ENCODE measurements at regions not wholly inside any gene's neighbourhood (a gene's known extent, or its start where the extent isn't known, plus 50 kb on each side); places are given as distances from the start of the nearest gene placed in this dataset.

GRCh38 chr7:41466760-41467384 lies 236.0 kb downstream of the INHBA start:
- H4K91ac ChIP-seq (replicated peaks; ENCODE audit: insufficient read length, low read length), result no peak overlapping the region
- H3K9me3 ChIP-seq (ENCODE audit: insufficient read depth in 2 of 2, low read depth in 1 of 2, low read length in 1 of 2), result no peaks in the 10 kb centered on the region
- no peak overlapping the region for H2BK20ac ChIP-seq (ENCODE audit: low read length)
- FAIRE-seq (no peak), DNase-seq (ENCODE audit: low read depth in 1 of 2, low spot score in 2 of 2) (no peak)
- no peak overlapping the region for H2AFZ ChIP-seq (ENCODE audit: low read length)
- peak overlapping the region; percentile 39 for H3K56ac ChIP-seq (replicated peaks; ENCODE audit: insufficient read length, low read depth, low read length)
- H2BK5ac ChIP-seq (ENCODE audit: low read depth, low read length), result no peak overlapping the region
- no peaks in the 10 kb centered on the region for H3K79me1 ChIP-seq (ENCODE audit: low read depth, low read length)
- H3K9ac ChIP-seq (replicated peaks in 1 of 4; ENCODE audit: extremely low read depth in 1 of 4, low read depth in 3 of 4, low read length in 3 of 4), result no peak overlapping the region
- H3K27ac ChIP-seq (ENCODE audit: low read depth, low read length), result no peak overlapping the region
- no peak overlapping the region for H3K18ac ChIP-seq (ENCODE audit: extremely low read depth, low read length)
- H3K14ac ChIP-seq (ENCODE audit: insufficient read length), result no peak overlapping the region
- H2BK12ac ChIP-seq (ENCODE audit: low read depth, low read length), result no peak overlapping the region
- ChIA-PET CTCF (ENCODE audit: partially characterized antibody) (interaction anchor here (1.0 kb wide), 1 partner anchor 244 kb away, joined by 3 read pairs; no protein-coding TSS in a partner anchor), POLR2A (ENCODE audit: partially characterized antibody) (no interaction called here)
- H3K4me1 ChIP-seq (replicated peaks in 1 of 4; ENCODE audit: control insufficient read depth in 3 of 4, insufficient read depth in 4 of 4, low read length in 3 of 4), result peaks cover 0 to 3% (median 1%) of the 10 kb centered on the region in 4 experiments; a peak in 1 of 7 replicates
- H3K23me2 ChIP-seq (ENCODE audit: low read depth, low read length), result no peaks in the 10 kb centered on the region
- no peak overlapping the region for H4K8ac ChIP-seq (ENCODE audit: extremely low read depth, insufficient read depth, low read length)
- no peak overlapping the region for H2AK5ac ChIP-seq (ENCODE audit: low read depth, low read length)
- no peak overlapping the region for H3K4me3 ChIP-seq (ENCODE audit: extremely low read depth in 1 of 4, insufficient read depth in 2 of 4, low read depth in 3 of 4, low read length in 4 of 4)
- no peaks in the 10 kb centered on the region for H3K36me3 ChIP-seq (ENCODE audit: control insufficient read depth in 2 of 4, insufficient read depth in 4 of 4, low read length in 3 of 4)
- no peak overlapping the region for H3K23ac ChIP-seq (ENCODE audit: insufficient read length)
- WGBS, 2 experiments (ENCODE audit: extremely low coverage in 1 of 2, insufficient coverage in 1 of 2, insufficient read length in 1 of 2, insufficient replicate concordance in 2 of 2, low coverage in 1 of 2, low lambda C conversion rate in 2 of 2, missing lambda C conversion rate in 1 of 2), result 89% methylated on average over 6 of the region's 6 CpGs; no CpG with 5 or more reads in 1 of the 2 experiments
- H4K5ac ChIP-seq (ENCODE audit: insufficient read length, low read depth, low read length), result no peak overlapping the region
- H3K27me3 ChIP-seq (replicated peaks in 1 of 4; ENCODE audit: control insufficient read depth in 3 of 4, extremely low read depth in 1 of 4, insufficient read depth in 3 of 4, low read length in 3 of 4), result no peaks in the 10 kb centered on the region
- no peaks in the 10 kb centered on the region for H4K20me1 ChIP-seq (replicated peaks in 1 of 2; ENCODE audit: control insufficient read depth in 1 of 2, insufficient read depth in 2 of 2, low read length in 2 of 2)
- H2BK120ac ChIP-seq (replicated peaks; ENCODE audit: low read depth, low read length), result no peak overlapping the region
- H3K4ac ChIP-seq (replicated peaks; ENCODE audit: insufficient read length, low read depth, low read length), result no peak overlapping the region
- H3K79me2 ChIP-seq (ENCODE audit: control insufficient read depth in 1 of 2, insufficient read depth in 2 of 2, low read length in 2 of 2), result no peaks in the 10 kb centered on the region
- H3K4me2 ChIP-seq (ENCODE audit: insufficient read depth in 1 of 2, low read depth in 2 of 2, low read length in 2 of 2), result no peak overlapping the region
- no peak overlapping the region for H2BK15ac ChIP-seq (ENCODE audit: low read length)
- TF ChIP-seq SIX5 (IDR thresholded peaks at IDR 0.05; ENCODE audit: low read depth, low read length) (no peak), GTF2F1 (IDR thresholded peaks at IDR 0.05; ENCODE audit: borderline replicate concordance, low read depth, low read length) (no peak), JUN (IDR thresholded peaks at IDR 0.05; ENCODE audit: low read depth, low read length) (no peak), SRF (IDR thresholded peaks at IDR 0.05; ENCODE audit: low read depth, low read length) (no peak), NANOG (IDR thresholded peaks at IDR 0.05; ENCODE audit: insufficient read depth, low read depth, low read length, poor library complexity, severe bottlenecking) (no peak), TCF12 (IDR thresholded peaks at IDR 0.05; ENCODE audit: low read depth, low read length) (no peak), RBBP5 (IDR thresholded peaks at IDR 0.05; ENCODE audit: borderline replicate concordance, low read depth, low read length) (no peak), SP4 (IDR thresholded peaks at IDR 0.05; ENCODE audit: low read length) (no peak), SP2 (IDR thresholded peaks at IDR 0.05; ENCODE audit: low read length) (no peak), GABPA (IDR thresholded peaks at IDR 0.05; ENCODE audit: borderline replicate concordance, insufficient read depth, low read length) (no peak), BRCA1 (IDR thresholded peaks at IDR 0.05; ENCODE audit: low read depth, low read length) (no peak), SIN3A (conservative IDR thresholded peaks at IDR 0.05 in 1 of 2, IDR thresholded peaks at IDR 0.05 in 1 of 2; ENCODE audit: low read depth in 1 of 2, low read length in 2 of 2) (no peak), EP300 (IDR thresholded peaks at IDR 0.05; ENCODE audit: borderline replicate concordance in 1 of 2, low read depth in 2 of 2, low read length in 2 of 2) (no peak), TAF7 (optimal IDR thresholded peaks at IDR 0.05; ENCODE audit: borderline replicate concordance, low read depth, low read length) (no peak)
